K562 (cell line): ENCODE measurements at regions not wholly inside any gene's neighbourhood (a gene's known extent, or its start where the extent isn't known, plus 50 kb on each side); places are given as distances from the start of the nearest gene placed in this dataset.

Experiments used
- POLR2G ChIP-seq: fragments of 200-400 bp; formaldehyde crosslinking; IDR thresholded peaks from 2 replicates; pipeline ENCODE4 v1.6.1; 2017; ENCODE audit warnings: low read depth, mild to moderate bottlenecking, antibody characterized with exemption, low read length, moderate library complexity
- TARDBP ChIP-seq: fragments of 450-650 bp; IDR thresholded peaks from 2 replicates; pipeline ENCODE4 v1.6.1; 2016
- ZNF318 ChIP-seq, 2 experiments: fragments of 450-650 bp; IDR thresholded peaks; 2 replicates each; pipeline ENCODE4 v1.6.1; 2016; ENCODE audit warnings: mild to moderate bottlenecking in 2 of 2, borderline replicate concordance in 1 of 2, low read depth in 1 of 2, moderate library complexity in 1 of 2
- TF ChIP-seq, protein P1 (sequence below): fragments of 250-450 bp; sonication (Bioruptor Pico); IDR thresholded peaks from 2 replicates; pipeline ENCODE4 v1.4.0; 2020
- TF ChIP-seq, protein P2 (sequence below), 2 experiments: fragments of 450-650 bp in 1 of 2; sonication (generic) in 1 of 2; formaldehyde crosslinking in 1 of 2; IDR thresholded peaks in 1 of 2; conservative IDR thresholded peaks in 1 of 2; 2 replicates each; pipeline versions ENCODE4 v1.6.1 to v1.8.1; 2016 to 2023; ENCODE audit warnings: mild to moderate bottlenecking in 2 of 2, moderate library complexity in 2 of 2, inconsistent platforms in 1 of 2, missing genetic modification reagents in 1 of 2
- TF ChIP-seq, protein P3 (sequence below): IDR thresholded peaks from 2 replicates; pipeline ENCODE4 v1.6.1; 2012; ENCODE audit warnings: low read depth, low read length, improper control_type of control experiment, borderline replicate concordance

GRCh38 chr10:124305984-124306383 is 112.7 kb downstream of the OAT start (continued):
- TF ChIP-seq ZNF318 (IDR thresholded peaks at IDR 0.05; ENCODE audit: borderline replicate concordance in 1 of 2, low read depth in 1 of 2) (no peak), TARDBP (no peak), POLR2G (no peak)
- TF ChIP-seq, protein P1, sequence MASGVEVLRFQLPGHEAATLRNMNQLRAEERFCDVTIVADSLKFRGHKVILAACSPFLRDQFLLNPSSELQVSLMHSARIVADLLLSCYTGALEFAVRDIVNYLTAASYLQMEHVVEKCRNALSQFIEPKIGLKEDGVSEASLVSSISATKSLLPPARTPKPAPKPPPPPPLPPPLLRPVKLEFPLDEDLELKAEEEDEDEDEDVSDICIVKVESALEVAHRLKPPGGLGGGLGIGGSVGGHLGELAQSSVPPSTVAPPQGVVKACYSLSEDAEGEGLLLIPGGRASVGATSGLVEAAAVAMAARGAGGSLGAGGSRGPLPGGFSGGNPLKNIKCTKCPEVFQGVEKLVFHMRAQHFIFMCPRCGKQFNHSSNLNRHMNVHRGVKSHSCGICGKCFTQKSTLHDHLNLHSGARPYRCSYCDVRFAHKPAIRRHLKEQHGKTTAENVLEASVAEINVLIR (CRISPR knock-in tag), result no peak
- TF ChIP-seq, protein P2, sequence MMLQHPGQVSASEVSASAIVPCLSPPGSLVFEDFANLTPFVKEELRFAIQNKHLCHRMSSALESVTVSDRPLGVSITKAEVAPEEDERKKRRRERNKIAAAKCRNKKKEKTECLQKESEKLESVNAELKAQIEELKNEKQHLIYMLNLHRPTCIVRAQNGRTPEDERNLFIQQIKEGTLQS (IDR thresholded peaks at IDR 0.05), result no peak
- TF ChIP-seq, protein P2 (CRISPR knock-in tag; conservative IDR thresholded peaks at IDR 0.05), result no peak
- TF ChIP-seq, protein P3, sequence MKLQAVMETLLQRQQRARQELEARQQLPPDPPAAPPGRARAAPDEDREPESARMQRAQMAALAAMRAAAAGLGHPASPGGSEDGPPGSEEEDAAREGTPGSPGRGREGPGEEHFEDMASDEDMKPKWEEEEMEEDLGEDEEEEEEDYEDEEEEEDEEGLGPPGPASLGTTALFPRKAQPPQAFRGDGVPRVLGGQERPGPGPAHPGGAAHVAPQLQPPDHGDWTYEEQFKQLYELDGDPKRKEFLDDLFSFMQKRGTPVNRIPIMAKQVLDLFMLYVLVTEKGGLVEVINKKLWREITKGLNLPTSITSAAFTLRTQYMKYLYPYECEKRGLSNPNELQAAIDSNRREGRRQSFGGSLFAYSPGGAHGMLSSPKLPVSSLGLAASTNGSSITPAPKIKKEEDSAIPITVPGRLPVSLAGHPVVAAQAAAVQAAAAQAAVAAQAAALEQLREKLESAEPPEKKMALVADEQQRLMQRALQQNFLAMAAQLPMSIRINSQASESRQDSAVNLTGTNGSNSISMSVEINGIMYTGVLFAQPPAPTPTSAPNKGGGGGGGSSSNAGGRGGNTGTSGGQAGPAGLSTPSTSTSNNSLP, result no peak
